DMS53 treated with DMSO at 0.1 percent for 48 hours (cell line): ENCODE measurements at regions not wholly inside any gene's neighbourhood (a gene's known extent, or its start where the extent isn't known, plus 50 kb on each side); places are given as distances from the start of the nearest gene placed in this dataset.
"Not testable (repeated sequence)": the region's sequence is repeated elsewhere in the genome, so short reads cannot be mapped to it uniquely, and the experiment has no call there.

Source experiments
- DNase-seq: peaks from one replicate; lab custom pipeline; 2025; ENCODE audit not compliant: unreplicated experiment; lab: John Stamatoyannopoulos, UW

DNA sequence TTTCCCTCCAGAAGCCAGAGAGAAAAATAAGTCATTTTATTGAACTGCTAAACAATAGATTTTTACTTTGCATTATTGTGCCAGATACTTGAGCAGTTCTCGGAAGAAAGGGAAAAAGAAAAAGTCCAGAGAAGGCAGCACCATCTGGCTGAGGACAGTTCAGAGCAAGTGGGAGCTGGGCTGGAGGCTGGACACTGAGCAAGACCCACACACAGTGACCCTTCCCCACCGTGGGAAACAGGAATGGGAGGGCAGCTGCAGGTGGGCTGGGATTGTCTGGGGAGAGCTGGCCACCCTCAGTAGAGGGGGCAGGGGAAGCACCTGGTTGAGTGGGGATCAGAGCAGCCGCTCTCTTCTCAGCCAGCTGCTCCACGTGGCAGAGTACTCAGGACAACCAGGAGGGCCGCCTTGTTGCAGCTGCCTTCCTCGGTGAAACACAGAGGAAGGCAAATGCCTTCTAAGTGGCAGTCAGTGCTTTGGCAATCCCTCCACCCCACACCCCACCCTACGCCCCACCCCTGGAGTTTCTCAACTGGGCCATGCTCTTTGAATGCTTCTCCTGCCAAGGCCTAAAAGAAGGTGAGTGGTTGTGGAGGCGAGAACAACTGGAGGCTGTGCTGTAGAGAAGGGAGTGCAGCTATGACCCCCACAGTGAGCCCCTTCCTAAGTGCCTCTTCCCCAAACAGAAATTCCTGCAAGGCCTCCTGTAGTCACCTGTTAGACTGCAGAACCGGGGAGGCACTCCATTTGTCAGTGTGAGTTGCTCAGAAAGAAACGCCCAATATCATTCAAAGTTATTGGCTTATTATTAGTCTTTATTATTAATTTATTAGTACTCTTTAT, 179.3 kb downstream of the ZIC5 start:
- DNase-seq: no peak

DNA sequence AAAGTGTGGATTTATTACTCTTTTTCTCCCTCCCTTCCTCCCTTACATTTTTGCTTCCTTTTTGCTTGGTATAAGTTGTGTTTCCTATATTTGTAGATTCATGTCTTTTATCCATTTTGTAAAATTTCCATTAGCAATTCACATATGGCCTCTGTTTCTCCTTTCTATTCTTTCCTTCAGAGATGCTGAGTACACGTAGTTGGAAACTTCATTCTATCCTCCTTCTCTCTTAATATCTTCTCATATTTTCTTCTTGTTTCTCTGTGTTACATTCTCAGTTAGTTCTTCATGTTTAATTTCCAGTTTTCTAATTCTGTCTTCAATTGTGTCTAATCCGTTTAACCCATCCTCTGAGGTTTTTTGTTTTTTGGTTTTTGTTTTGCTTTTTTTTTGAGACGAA, 188.9 kb downstream of the ZIC5 start:
- no peak for DNase-seq

DNA sequence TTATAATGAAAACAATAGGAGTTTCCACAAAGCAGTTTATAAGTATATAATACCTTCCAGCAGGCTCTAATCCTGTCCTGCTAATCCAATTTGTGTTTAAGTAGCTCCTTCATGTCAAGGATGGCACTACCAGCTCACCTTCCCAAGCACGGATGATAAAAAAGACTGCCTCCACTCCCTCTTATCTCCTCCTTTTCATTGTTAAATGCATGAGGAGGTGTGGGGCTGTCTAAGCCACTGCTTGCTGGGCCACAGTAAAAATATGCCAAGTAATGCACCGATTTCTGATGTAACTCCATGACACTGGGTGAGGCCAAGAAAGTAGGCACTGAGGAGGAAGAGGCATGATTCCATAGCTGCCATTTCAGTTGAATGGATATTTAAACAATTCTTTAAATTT, 193.1 kb downstream of the ZIC5 start:
- DNase-seq: no peak

DNA sequence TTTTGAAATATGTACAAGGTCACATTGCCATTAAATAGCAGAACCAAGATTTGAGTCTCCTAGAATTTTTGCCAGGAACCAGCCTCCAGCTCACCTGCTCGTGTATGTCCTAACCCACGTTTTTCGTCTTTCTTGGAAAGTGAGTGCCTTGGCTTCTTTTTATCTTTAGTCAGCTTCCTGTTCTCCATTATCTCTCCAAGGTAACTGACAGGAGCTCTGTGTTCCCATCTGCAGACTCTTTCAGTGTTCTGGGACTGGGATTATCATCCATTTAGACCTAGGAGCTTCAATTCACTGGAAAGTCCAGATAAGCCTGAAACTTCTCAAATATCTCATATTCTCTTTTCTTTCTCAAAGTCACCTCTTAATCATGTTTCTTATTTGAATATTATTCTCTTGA, 193.7 kb downstream of the ZIC5 start:
- no peak for DNase-seq

DNA sequence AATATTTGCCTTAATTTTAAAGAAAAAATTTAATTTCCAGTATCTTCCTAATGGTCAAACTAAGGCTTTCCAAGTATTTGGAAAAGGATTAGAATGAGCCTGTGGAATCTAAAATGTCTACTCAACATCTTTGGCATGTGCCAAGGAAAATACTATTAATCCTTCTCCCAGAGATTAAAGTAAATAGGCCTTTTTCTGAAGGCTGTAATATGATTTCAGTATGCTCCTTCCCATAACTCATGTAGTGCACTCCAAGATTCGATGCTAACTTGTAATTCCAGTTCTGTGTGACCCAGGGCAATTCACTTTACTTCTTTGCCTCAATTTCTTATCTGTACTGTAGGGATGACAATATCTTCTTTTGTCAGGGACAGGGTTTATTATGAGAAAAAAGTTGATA, 196.9 kb downstream of the ZIC5 start:
- DNase-seq: no peak

DNA sequence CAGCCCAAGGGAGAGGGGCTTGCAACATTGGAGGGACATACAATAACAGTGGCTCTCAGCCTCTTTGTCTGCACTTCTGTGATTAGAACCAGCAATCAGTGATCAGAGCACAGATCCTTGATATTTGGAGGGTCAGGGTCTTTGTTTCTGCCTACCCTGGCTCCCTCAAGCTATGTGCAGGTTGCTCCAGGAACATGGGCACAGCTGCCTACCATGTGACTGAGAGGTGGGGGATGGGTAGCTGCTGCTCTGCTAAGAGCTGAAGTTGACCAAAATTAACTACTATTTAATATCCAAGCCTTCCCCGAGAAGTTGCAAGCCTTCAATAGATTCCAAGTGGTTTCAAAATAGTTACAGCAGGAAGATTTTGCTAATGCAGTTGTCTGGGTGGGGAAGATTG, 202.6 kb downstream of the ZIC5 start:
- DNase-seq: no peak

DNA sequence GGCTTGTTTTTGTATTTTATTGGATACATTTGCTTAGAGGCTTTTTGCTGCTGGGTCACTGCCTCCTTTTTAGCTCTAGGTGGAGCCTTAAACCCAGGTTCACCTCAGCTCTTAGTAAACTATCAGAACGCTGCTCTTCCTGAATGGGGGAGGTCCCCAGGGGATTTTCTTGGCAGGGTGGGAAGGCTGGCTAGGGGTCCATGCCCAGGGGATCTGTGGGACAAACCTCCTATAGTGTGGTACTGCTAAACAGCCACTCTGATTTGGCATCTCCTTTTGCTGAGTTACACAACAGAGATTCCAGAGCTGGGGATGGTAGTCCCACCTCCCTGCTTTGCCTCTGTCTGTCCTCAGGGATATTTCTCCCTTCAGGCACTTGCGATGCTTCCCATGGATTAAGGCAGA, 204.9 kb downstream of the ZIC5 start:
- DNase-seq: no peak

DNA sequence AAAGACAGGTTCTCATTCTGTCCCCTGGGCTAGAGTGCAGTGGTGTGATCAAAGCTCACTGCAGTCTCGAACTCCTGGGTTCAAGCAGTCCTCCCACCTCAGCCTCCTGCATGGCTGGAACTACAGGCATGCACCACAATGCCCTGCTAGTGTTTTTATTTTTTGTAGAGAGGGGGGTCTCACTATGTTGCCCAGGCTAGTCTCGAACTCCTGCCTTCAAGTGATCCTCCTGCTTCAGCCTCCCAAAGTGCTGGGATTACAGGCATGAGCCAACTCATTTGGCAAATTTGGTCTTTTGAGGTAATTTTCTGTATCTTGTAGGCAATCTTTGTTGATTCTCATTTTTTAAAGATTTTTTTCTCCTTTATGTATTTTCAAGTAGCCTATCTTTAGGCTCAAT, 205.7 kb downstream of the ZIC5 start:
- no peak for DNase-seq

DNA sequence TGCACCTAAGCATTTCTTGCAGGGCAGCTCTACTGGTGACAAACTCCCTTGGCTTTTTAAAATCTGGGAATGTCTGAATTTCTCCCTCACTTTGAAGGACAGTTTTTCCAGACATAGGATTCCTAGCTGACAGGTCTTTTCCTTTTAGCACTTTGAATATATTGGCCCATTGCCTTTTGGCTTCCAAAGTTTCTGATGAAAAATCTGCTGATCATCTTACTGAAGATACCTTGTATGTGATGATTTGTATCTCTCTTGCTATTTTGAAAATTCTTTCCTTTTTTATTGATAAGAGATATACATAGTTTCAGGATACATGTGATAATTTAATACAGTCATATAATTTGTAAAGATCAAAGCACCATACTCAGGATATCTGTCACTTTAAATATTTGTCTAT, 211.1 kb downstream of the ZIC5 start:
- no peak for DNase-seq

DNA sequence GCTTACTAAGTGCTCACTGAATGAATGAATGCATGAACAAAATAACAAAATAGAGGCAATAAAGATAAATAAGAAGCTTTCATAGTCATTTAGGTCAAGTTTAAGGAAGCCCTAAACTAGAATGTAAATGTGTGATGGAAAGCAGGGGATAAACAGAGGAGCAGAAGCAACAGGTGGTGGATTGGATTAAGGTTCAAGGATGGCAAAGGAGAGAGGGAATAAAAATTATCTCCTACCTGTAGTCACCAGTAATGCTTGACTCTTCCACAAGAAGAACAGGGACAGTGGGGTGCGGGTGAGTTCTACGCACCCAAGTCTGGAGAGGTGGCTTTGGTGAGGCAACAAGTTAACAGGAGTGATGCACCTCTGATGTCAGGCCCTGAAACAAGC, 212.4 kb downstream of the ZIC5 start:
- DNase-seq: no peak

DNA sequence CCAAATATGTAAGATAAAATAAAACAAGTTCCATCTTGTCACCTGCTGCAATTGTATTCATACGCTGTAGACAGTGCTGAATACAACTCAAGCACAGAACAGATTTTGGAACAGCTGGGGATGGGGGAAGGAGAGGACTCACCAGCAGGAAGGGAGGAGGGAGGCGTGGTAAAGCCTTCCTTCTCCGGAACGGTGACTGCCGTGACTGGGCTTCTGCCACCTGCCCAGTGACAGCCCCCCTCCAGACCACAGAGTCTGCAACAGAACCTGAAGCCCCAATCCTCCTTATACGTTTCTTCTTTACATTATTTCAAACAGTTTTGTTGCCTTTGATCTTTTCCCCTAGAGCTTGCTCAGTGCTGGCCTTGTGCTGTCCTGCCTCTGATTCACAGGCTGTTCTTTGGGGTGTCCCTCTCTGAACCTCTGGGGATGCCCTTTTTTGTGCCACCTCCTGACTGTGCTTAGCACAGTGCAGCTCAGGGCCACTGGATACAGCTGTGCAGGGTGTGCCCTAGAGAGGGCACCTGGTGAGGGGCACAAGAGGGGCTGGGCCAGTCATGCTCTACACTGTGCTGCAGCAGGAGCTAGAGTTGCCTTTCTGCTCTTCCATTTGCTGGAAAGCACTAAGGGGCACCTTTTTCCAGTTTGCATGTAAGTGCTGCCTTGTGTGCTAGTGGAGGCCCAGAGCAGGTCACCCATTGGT, 213.0 kb downstream of the ZIC5 start:
- DNase-seq: no peak

DNA sequence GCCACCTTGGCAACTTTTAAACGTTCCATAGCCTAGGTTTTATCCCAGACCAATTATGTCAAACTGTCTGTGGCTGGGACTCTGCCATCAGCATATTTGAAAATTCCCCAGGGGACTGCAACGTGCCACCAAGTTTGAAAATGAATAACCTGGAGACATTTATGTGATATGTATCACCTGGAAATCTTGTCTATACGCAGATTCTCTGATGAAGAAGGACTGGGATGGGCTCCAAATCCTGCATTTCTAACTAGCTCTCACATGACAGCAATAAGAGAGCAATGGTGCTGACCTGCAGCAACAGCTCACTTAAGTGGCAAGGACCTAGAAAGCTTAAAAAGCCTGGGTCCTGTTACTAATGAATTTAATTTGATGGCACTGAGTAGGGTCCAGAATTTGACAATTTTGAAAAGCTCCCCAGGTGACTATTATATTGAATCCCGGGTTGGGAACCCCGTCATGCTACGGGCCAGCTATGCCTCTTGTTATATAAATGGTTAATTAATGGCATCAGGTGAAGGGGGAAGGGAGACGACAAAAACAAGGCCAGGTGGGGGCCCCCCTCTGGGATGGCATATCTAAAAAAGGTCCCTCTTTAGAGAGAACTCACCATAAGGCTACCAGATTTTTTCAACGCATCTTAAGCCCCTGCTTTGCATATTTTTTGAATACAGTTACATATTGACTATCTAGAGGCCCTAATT, 213.7 kb downstream of the ZIC5 start:
- no peak for DNase-seq

DNA sequence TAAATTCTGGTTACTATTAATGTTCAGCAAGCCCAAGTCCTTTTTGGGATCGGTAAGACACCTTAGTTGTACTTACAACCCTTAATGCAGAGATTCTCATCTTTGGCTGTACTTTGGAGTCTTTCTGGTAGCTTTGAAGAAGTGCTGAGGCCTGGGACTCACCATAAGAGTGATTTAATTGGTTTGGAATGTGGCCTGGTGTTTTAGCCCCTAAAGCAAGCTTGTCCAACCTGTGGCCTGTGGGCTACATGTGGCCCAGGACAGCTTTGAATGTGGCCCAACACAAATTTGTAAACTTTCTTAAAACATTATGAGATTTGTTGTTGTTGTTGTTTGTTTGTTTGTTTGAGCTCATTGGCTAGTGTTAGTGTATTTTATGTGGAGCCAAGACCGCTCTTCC, 215.3 kb downstream of the ZIC5 start:
- no peak for DNase-seq

DNA sequence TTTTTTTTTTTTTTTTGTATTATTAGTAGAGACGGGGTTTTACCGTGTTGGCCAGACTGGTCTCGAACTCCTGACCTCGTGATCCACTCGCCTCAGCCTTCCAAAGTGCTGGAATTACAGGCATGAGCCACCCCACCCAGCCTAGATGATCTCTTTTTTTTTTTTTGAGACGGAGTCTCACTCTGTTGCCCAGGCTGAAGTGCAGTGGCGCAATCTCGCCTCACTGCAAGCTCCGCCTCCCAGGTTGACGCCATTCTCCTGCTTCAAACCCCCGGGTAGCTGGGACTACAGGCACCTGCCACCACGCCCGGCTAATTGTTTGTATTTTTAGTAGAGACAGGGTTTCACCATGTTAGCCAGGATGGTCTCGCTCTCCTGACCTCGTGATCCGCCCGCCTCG, 216.8 kb downstream of the ZIC5 start:
- DNase-seq: not testable (repeated sequence)

DNA sequence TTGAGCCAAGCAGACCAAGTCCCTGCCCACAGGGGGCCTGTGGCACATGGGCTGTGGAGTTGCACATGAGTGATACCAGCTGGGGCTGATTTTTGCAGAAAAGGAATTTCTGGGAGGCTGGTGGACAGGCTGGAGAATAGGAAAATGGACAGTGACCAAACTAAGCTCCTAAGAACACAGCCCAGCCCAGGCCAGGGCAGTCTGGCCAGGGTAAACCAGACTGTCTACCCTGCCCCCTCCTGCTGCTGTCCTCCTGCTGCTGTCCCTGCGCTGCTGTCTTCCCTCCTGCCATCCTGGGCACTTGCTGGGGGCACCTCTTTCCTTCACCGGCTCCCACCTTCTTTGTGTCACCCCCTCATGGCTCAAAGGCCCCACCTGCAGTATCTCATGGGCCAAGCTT, 219.2 kb downstream of the ZIC5 start:
- DNase-seq: no peak

DNA sequence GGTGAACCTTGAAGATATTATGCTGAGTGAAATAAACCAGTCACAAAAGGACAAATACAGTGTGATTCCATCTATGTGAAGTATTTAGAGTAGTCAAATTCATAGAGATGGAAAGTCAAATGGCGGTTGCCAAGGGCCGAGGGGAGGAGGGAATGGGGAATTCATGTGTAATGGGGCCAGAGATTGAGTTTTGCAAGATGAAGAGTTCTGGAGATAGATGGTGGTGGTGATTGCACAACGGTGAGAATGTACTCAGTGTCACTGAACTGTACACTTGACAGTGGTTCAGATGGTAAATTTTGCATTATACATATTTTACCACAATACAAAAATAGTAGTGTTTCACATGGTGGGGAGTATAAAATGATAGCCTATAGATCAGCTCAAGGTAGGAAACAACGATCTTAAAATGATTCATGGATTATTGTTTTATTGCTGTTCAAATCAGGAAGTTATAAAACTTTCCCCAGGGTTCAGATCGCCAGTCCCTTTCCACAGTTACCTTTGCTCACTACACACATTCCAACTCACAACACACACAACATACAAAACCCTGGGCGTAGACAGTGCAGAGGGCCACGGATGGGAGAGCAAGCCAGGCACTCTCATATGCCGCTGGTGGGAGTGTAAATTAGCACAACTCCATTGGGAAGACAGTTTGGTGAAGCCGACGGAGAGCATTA, 219.9 kb downstream of the ZIC5 start:
- no peak for DNase-seq

DNA sequence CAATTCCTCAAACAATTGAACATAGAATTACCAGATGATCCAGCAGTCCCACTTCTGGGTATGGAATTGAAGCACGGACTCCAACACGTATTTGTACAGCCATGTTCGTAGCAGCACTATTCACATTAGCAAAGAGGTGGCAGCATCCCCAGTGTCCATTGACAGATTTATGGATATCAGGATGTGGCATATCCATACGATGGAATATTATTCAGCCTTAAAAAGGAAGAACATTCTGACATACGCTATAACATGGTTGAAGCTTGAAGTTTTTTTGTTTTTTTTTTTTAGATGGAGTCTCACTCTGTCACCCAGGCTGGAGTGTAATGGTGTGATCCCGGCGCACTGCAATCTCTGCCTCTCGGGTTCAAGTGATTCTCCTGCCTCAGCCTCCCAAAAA, 220.6 kb downstream of the ZIC5 start:
- no peak for DNase-seq

DNA sequence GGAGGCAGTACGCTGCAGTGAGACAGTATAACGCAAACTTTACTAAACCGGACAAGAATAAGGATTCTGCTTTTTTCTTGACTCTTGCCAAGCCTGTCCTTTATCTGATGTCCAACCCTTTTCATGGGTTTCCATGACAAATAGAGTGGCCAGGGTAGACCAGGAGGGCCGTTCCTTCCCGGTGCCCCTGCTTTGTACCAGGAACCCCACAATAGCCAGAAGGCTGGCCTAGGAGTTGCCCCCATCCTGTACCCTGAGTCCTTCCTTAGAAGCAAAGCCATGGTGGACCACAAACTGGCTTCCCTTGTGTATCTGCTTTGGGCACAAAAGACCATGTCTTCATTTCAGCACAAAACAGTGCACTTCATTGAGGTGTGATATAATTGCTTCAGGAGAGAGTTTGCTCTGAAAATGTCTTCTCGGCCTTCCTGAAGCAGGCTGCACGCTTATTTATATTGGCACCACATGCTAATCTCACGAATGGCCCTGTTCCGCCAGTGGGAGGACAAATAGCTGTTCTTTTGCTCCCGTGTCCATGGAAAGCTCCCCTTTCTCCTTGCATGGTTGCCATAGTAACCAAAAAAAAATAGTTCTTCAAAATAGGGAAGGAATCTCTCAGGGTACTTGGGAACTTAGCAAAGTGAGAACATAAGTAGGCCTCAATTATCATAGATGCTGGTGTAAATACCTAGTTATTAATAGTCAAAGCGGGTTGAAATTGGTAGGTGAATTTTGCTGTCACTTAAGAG, 222.1 kb downstream of the ZIC5 start:
- no peak for DNase-seq

DNA sequence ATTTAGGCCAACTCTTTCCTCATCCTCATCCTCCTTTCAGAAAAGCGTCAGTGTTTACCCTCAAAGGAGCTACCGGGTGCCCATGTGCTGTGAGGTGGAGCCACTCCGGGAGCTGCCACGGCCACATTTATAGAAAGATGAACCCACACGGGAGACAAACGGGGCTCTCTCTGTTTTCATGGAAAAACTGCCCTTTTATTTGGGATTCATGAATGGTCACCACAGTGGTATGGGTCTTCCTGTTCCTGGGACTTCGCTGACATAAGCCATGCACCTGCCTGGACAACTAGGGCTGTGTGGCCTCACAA, 224.2 kb downstream of the ZIC5 start:
- no peak for DNase-seq

DNA sequence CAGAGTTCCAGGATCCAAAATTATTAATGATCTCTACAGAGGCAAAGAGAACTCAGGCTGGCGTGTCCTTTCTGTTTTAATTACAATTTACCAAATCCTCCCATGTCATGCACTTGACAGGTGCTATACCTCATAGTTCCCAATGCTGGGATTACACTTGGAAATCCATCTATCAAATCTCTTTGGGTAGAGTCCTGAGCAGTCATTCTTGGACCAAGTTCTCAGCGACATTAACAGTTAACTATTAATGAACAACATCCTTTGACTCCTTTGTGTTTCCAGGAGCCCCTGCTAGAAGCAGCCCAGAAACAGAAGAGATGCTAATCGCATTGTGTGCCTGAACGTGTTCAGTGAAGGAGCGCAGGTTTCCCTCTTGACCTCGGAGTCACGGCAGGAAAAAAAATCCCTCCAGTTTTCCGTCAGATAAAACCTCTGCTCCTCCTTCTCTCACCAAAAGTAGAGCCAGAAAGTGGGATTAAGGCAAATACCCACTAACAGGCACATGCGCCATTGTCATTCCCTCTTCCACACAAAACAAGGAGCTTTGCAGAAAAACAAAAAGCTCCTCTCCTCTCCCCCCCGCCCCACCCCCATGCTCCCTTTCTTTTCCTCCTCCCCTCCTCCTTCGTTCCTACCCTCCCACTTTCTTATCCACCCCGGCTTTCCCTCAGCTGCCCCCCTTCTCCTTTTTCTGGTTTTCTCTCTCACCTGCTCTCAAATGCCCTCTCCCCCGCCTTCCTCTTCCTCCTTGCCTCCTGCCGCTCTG, 224.7 kb downstream of the ZIC5 start:
- no peak for DNase-seq
